AG10803 (cell line): ENCODE measurements at regions not wholly inside any gene's neighbourhood (a gene's known extent, or its start where the extent isn't known, plus 50 kb on each side); places are given as distances from the start of the nearest gene placed in this dataset.
"Not testable (repeated sequence)": the region's sequence is repeated elsewhere in the genome, so short reads cannot be mapped to it uniquely, and the experiment has no call there.

ENCODE experiments used
- DNase-seq: peaks from one replicate; pipeline ENCODE4 v3.0.0; 2010; ENCODE audit warnings: low read depth
- H3K4me3 ChIP-seq: 2 replicates; pipeline ENCODE4 v1.5.1; 2011; ENCODE audit warnings: mild to moderate bottlenecking, low read length, control low read depth
- TF ChIP-seq, protein P1 (sequence below): conservative IDR thresholded peaks from 2 replicates; pipeline ENCODE4 v1.5.1; 2011; ENCODE audit warnings: mild to moderate bottlenecking, low read length, control low read depth, inconsistent platforms

DNA sequence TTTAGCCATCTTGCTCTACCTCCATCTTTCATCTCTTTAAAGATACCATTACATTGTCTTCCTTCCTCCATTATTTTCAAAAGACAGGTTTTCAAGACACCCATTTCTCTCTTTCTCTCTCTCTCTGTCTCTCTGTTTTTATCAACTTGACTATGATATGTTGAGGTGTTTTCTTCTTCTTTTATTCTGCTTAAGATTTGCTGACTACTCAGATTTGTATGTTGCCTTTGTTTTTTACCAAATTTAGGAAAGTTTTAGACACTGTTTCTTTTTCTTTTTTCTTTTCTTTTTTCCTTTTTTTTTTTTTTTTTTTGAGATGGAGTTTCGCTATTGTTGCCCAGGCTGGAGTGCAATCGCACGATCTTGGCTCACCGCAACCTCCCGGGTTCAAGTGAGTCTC is 647.5 kb upstream of the VRK2 start:
- DNase-seq = no peak
- no peak overlapping the region for H3K4me3 ChIP-seq
- TF ChIP-seq, protein P1, sequence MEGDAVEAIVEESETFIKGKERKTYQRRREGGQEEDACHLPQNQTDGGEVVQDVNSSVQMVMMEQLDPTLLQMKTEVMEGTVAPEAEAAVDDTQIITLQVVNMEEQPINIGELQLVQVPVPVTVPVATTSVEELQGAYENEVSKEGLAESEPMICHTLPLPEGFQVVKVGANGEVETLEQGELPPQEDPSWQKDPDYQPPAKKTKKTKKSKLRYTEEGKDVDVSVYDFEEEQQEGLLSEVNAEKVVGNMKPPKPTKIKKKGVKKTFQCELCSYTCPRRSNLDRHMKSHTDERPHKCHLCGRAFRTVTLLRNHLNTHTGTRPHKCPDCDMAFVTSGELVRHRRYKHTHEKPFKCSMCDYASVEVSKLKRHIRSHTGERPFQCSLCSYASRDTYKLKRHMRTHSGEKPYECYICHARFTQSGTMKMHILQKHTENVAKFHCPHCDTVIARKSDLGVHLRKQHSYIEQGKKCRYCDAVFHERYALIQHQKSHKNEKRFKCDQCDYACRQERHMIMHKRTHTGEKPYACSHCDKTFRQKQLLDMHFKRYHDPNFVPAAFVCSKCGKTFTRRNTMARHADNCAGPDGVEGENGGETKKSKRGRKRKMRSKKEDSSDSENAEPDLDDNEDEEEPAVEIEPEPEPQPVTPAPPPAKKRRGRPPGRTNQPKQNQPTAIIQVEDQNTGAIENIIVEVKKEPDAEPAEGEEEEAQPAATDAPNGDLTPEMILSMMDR = no peak

DNA sequence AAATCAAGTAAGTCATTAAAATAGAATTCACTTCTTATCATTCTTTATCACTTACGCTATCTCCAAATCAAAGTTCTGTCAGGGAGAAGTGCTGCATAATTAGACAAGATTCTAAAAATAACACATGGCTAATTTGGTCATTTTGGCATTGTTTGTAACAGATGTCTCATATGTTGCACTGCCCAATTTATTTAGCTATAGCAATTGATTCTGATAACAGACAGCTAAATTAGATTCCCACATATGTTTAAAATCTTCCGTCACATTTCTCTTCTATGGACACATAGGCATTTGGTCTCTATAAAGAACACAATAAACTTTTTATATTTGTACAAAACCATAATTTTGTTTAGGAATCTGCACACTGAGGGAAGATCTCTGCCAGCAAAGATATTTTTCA is 644.5 kb upstream of the VRK2 start:
- no peak for DNase-seq
- TF ChIP-seq, protein P1 = no peak
- H3K4me3 ChIP-seq = no peak overlapping the region

DNA sequence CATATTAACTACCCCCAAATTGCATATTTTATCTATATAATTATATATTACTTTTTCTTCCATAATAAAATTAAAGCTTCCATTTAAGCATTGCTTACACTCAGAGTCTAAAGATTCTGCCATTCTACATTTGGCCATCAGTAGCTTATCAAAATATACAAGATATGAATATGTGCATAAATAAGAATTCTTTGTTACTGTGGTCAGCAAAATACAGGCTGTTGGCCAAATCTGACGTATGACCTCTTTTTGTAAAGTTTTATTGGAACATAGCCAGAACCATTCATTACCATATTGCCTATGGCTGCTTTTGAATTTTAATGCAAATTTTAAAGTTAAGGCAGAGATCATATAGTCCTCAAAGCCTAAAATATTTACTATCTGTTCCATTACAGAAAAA is 643.9 kb upstream of the VRK2 start:
- H3K4me3 ChIP-seq = no peak overlapping the region
- TF ChIP-seq, protein P1 = no peak
- no peak for DNase-seq

DNA sequence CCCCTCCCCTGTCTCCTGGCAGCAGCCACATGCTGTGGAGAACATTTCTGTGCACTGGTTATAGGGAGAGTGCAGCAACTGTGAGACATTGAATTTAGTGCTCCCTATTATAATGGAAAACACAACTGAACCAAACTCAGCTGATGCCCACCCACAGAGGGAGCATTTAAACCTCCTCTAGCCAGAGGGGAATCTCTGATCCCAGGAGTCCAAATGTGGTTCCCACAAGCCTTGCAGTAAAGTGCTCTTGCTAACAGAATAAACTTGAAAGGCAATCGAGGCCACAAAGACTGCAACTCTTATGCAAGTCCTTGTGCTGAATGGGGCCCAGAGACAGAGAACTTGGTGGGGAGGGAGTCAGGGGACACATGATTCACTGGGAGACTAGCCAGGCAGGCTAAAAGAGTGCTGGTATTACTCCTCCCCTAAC is 638.8 kb upstream of the VRK2 start:
- TF ChIP-seq, protein P1 = no peak
- no peak for DNase-seq
- no peak overlapping the region for H3K4me3 ChIP-seq

DNA sequence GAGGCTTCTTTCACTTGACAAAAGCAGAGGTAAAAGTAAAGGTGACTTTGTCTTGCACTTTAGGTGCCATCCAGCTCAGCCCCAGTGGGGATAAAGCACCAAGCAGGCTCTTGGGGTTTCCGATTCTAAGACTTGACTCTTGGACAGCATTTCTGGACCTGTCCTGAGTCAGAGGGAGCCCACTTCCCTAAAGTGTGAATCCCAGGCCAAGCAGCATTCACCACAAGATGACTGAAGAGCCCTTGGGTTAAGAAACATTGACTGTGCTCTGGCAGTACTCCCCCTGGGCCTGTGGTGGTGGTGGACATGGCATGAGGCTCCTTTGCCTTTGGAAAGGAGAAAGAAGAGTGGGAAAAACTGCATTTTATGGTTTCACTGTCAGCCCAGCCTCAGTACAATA is 638.0 kb upstream of the VRK2 start:
- TF ChIP-seq, protein P1 = no peak
- H3K4me3 ChIP-seq = no peak overlapping the region
- no peak for DNase-seq

DNA sequence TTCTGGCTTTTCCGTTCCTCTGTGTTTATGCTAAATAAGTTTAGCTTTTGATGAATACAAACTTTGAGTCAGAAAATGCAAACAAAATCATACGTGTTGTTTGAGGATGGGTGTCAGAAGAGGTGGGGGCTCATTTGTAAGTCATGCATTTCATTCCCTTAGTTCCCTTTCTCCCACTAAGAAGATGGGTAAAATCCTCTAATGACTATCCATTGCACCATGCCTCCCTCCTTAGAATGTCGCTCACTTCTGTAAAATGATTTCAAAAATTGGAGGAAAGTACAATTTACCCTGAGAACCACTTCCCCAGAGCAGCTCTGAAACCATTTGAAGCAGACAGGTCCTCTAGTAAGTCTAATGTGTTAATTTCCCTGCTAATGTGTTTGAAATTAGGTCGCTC is 629.6 kb upstream of the VRK2 start:
- no peak for DNase-seq
- TF ChIP-seq, protein P1 = no peak
- H3K4me3 ChIP-seq = no peak overlapping the region

DNA sequence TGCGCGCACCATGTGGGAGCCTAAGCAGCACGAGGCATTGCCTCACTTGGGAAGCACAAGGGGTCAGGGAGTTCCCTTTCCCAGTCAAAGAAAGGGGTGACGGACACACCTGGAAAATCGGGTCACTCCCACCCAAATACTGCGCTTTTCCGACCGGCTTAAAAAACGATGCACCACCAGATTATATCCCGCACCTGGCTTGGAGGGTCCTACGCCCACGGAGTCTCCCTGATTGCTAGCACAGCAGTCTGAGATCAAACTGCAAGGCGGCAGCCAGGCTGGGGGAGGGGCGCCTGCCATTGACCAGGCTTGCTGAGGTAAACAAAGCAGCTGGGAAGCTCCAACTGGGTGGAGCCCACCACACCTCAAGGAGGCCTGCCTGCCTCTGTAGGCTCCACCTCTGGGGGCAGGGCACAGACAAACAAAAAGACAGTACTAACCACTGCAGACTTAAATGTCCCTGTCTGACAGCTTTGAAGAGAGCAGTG is 627.7 kb upstream of the VRK2 start:
- DNase-seq, H3K4me3 ChIP-seq: not testable (repeated sequence)

DNA sequence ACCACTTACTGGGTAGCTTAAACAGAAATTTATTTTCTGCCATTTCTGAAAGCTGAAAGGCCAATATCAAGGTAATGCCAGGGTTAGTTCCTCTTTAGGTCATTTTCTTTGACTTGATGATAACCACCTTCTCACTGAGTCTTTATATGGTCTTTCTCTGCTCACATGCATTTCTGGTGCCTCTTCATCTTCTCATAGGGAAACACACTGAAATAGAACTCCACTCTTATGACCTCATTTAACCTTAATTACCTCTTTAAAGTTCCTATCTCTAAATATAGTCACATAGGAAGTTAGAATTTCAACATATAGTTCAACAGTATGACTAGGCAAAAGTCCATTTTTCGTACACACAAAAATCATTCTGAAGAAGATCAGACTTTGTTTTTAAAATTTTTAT is 616.8 kb upstream of the VRK2 start:
- H3K4me3 ChIP-seq = no peak overlapping the region
- TF ChIP-seq, protein P1 = no peak
- no peak for DNase-seq
